Parathyroid adenoma (tissue), 2 donors: ENCODE measurements at regions not wholly inside any gene's neighbourhood (a gene's known extent, or its start where the extent isn't known, plus 50 kb on each side); places are given as distances from the start of the nearest gene placed in this dataset.

ENCODE experiments used
- H2AFZ ChIP-seq: fragments of 300-600 bp; sonication (generic); one replicate; pipeline ENCODE4 v1.7.0; 2017; ENCODE audit warnings: antibody characterized with exemption, mild to moderate bottlenecking
- H3K27ac ChIP-seq: fragments of 300-600 bp; sonication (generic); one replicate; pipeline ENCODE4 v1.7.0; 2017
- H3K27me3 ChIP-seq: fragments of 300-600 bp; sonication (generic); one replicate; pipeline ENCODE4 v1.7.0; 2017; ENCODE audit warnings: low read length; ENCODE audit not compliant: control insufficient read depth, insufficient read depth
- H3K36me3 ChIP-seq: fragments of 300-600 bp; sonication (generic); one replicate; pipeline ENCODE4 v1.7.0; 2017; ENCODE audit warnings: low read length; ENCODE audit not compliant: control insufficient read depth, insufficient read depth
- H3K4me1 ChIP-seq: fragments of 300-600 bp; sonication (generic); one replicate; pipeline ENCODE4 v1.7.0; 2017; ENCODE audit warnings: control low read depth
- H3K4me2 ChIP-seq: fragments of 300-600 bp; sonication (generic); one replicate; pipeline ENCODE4 v1.7.0; 2017; ENCODE audit warnings: low read length
- H3K4me3 ChIP-seq: fragments of 300-600 bp; sonication (generic); one replicate; pipeline ENCODE4 v1.7.0; 2017; ENCODE audit warnings: low read depth, low read length
- H3K79me2 ChIP-seq: fragments of 300-600 bp; sonication (generic); one replicate; pipeline ENCODE4 v1.7.0; 2017; ENCODE audit warnings: control low read depth
- H3K9ac ChIP-seq: fragments of 300-600 bp; sonication (generic); one replicate; pipeline ENCODE4 v1.7.0; 2017; ENCODE audit warnings: mild to moderate bottlenecking
- H3K9me3 ChIP-seq: fragments of 300-600 bp; sonication (generic); one replicate; pipeline ENCODE4 v1.7.0; 2017; ENCODE audit warnings: low read length; ENCODE audit not compliant: control insufficient read depth
- CTCF ChIP-seq: fragments of 300-600 bp; sonication (generic); IDR thresholded peaks from one replicate; pipeline ENCODE4 v1.7.0; 2017; ENCODE audit warnings: antibody characterized with exemption, mild to moderate bottlenecking
- donor health status: primary hyperparathyroidism.

GRCh38 chr10:44845361-44846175, 65.6 kb upstream of the TMEM72 start:
- Histone ChIP-seq H3K4me3 (no peak overlapping the region), H3K4me2 (peak overlapping the region; percentile 21), H3K4me1 (no peaks in the 10 kb centered on the region), H3K79me2 (no peaks in the 10 kb centered on the region), H3K27me3 (peaks cover 4% of the 10 kb centered on the region), H3K9me3 (no peaks in the 10 kb centered on the region), H3K36me3 (no peaks in the 10 kb centered on the region), H3K27ac (no peak overlapping the region), H3K9ac (no peak overlapping the region), H2AFZ (no peak overlapping the region)
- no peak for TF ChIP-seq CTCF

GRCh38 chr10:44847110-44847509, 64.0 kb upstream of the TMEM72 start:
- H3K27ac ChIP-seq, result no peak overlapping the region
- H3K79me2 ChIP-seq, result no peaks in the 10 kb centered on the region
- H3K27me3 ChIP-seq, result peaks cover 4% of the 10 kb centered on the region
- H3K9ac ChIP-seq, result no peak overlapping the region
- no peak overlapping the region for H3K4me3 ChIP-seq
- no peaks in the 10 kb centered on the region for H3K4me1 ChIP-seq
- H3K36me3 ChIP-seq, result no peaks in the 10 kb centered on the region
- no peak overlapping the region for H3K4me2 ChIP-seq
- H3K9me3 ChIP-seq, result no peaks in the 10 kb centered on the region
- H2AFZ ChIP-seq, result no peak overlapping the region
- TF ChIP-seq CTCF, result no peak

GRCh38 chr10:44848211-44848610, 62.9 kb upstream of the TMEM72 start:
- Histone ChIP-seq H3K4me1 (no peaks in the 10 kb centered on the region), H3K4me2 (no peak overlapping the region), H3K27me3 (peaks cover 4% of the 10 kb centered on the region), H3K9ac (no peak overlapping the region), H3K36me3 (no peaks in the 10 kb centered on the region), H3K79me2 (no peaks in the 10 kb centered on the region), H3K4me3 (no peak overlapping the region), H3K27ac (no peak overlapping the region), H3K9me3 (no peaks in the 10 kb centered on the region), H2AFZ (no peak overlapping the region)
- TF ChIP-seq CTCF, result no peak

GRCh38 chr10:44849936-44850335, 61.2 kb upstream of the TMEM72 start:
- H3K4me3 ChIP-seq, result no peak overlapping the region
- TF ChIP-seq CTCF, result no peak
- H3K9ac ChIP-seq, result no peak overlapping the region
- H3K36me3 ChIP-seq, result no peaks in the 10 kb centered on the region
- H3K27ac ChIP-seq, result no peak overlapping the region
- no peak overlapping the region for H2AFZ ChIP-seq
- H3K27me3 ChIP-seq, result peaks cover 6% of the 10 kb centered on the region
- H3K4me2 ChIP-seq, result no peak overlapping the region
- no peaks in the 10 kb centered on the region for H3K79me2 ChIP-seq
- H3K9me3 ChIP-seq, result no peaks in the 10 kb centered on the region
- H3K4me1 ChIP-seq, result no peaks in the 10 kb centered on the region
